IPS DF 4.7 (cell line): ENCODE measurements at regions not wholly inside any gene's neighbourhood (a gene's known extent, or its start where the extent isn't known, plus 50 kb on each side); places are given as distances from the start of the nearest gene placed in this dataset.

ENCODE experiments used
- DNase-seq: peaks from one replicate; pipeline ENCODE4 v3.0.0-alpha.2; 2013; ENCODE audit warnings: low spot score; ENCODE audit errors: extremely low read depth

DNA sequence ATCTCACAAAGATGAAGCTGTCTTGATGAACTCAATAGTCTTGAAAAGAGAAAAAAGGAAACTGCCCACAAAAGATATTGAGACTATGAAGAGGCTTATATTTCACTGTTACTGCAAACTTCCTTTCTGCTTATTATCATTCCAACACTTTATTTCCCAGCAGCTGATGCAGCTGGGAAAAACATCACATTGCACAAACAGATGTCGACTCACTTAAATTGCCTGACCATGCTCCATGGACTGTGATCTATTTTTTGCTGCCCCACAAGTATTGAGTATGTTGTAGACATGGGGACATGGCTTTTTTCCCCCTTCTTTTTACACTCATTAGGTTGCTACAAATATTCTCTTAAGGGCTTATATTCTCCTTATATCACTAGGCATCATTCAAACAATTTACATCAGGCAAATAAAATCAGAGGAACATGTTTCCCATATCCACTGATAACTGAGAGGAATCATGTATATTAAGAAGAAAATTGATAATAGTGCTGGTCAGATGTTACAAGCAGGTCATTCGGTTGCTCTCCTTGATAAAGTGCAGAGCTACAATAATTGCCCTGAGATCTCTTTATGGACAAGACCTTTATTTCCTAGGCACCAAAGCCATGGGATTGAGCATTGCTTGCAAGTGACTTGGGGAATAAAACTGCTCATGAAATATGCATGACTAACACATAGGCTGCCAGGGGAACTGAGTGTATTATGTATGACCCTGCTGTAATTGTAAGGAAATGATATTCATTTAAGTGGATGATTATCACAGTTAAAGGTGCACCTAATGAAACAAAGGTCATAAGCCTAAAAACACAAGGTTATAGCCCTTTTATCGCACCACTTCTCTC lies 509.9 kb downstream of the ZNF608 start:
- DNase-seq, result no peak

DNA sequence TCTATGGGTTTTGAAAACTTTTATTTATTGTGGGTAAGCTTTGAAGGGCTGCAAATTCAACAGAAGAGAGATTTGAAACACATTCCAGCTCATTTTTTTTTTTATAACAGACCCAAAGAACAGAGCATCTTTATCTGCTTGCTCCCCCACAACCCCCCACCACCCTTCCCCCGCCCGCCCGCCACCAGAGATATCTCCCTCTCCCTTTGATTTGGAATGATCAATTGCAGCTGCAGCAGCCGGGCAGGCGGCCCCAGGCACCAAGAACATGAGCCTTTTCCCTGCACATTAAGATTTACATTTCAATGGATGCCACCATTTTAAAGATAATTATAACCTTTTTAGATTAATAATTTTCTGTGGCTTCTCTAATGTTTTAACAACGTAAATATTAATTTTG lies 510.9 kb downstream of the ZNF608 start:
- no peak for DNase-seq

DNA sequence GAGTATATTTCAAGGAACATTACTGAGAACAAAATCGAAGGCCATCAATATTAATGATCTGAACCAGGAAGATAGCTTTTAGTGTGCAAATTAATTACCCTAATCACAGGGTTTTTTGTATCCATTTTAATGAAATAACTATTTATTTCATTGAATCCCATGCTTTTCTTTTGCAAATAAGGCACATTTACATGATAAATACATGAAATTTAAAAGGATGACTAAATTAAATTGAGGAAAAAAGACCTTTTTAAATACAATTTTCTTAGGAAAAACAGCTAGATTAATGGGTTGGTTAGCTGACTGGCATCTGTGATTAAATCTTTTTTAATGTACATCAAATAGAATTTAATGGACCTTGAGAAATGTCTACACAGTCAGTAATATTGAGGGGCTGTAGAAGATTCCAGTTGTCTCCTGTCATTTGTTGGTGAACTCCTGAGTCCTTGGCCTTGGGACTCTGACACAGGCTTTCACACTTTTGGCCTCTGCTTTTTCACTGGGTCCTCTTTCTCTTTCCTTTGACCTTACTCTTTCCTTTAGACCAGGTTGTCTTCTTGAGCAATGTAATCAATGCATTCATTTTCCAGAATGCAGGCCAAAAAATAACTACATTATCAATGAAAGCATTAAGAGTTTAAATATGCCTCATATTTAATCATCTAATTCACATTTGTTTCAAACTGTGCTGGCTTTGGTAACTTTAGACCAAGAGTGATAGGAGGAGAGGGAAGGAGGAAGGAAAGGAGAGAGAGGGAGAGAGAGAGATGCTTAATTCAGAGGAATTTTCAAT lies 511.5 kb downstream of the ZNF608 start:
- no peak for DNase-seq

DNA sequence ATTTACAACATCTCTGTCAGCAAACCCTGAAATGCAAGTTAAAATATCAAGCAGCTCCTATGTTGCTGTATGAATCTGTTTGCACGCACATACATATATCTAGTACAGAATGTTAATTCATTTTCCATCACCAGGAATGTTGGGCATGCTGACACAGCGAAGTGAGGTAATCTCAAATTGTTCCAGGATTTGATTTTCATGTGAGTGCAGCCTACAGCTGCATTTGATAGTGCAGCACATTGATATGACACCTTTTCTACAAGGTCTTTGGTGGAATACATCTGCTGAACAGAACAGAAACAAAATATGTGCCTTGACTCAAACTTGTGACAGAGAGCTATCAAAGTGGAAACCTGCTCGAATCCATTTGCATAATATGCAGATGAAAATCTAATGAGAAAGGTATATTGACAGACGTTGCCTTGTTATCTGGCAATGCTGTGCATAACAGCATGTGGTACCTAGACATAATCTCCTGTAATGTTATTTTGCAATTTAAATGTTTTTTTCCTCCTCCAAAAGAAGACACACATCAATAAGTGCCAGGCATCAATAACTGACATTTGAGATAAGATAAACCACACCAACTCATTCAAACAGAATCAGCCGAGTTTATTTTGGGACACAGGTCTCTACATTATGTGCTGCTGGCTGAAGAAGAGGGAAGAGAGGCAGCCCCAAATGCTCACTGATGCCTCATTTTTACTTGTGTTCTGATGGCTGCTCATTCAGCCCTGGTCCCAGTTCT lies 512.2 kb downstream of the ZNF608 start:
- DNase-seq, result no peak

DNA sequence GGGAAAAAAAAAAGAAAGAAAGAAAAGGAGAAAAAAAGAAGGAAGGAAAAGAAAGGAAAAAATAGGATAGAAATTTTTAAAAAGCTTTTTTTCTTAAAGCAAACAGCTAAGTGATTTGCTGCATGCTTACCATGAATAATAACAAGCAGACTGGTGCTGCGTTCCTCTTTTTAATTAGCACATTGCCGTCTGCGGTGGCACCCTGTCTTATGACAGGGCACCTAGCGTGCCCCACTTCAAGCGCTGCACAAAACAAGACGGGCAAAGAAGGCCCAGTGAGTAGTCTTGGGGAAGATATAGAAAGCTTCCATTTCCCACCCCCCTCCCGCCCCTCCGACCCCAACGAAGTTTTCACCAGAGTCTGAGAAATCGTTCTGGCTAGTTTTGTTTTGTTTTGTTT lies 513.9 kb downstream of the ZNF608 start:
- DNase-seq, result no peak

DNA sequence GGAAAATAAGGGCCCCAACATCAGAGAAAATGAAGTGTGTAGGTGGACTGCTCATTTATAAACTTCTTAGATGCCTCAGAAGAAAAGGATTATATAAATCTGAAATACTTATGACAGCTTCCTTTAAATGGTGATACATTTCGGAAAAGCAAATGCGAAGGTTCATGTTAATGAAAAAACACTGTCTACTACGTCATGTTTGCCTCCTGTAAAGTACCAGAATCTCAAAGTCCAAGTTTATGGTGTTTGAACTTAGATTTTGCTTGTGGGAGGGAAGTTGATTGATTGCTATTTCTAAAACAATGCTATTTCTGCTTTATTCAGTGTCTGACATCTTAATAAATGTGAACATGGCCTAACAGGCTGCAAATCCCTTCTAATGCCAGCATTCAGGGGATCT lies 514.6 kb downstream of the ZNF608 start:
- DNase-seq, result no peak

DNA sequence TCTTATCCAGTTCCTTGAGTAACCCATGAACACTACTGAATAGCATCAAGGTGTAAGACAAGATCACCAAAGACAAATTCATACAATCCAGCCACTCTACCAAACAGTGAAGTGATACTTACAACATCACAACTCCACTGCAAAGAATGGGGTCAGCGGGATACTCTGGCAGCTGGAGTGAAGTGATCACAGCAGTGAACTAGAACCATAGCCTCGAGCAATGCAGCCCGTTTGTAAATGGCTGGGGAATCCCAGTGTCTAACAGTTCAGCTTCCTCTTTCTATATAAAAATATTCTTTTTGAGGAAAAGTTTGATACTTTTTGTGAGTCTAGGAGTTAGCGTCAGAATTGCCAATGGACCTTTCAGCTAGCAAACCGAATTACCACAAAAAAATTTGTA lies 515.2 kb downstream of the ZNF608 start:
- no peak for DNase-seq

DNA sequence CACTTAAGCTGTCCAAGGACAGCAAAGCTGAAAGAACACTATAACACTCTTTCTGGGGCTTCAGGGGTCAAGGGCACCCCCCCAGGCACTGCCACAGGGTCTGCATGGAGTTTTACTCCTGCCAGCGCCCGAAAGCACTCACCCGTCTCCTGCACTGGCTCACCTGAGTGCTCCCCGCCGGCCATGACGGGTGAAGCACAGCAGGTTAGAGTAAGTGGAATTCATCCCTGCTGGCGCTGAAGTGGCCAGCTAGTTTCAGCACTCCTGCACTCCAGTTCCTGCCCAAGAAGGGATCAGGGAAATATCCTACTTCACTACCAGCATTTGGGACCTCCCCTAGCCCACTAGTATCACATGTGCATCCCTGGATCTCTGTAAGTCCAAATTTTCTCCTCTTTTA lies 516.0 kb downstream of the ZNF608 start:
- no peak for DNase-seq

DNA sequence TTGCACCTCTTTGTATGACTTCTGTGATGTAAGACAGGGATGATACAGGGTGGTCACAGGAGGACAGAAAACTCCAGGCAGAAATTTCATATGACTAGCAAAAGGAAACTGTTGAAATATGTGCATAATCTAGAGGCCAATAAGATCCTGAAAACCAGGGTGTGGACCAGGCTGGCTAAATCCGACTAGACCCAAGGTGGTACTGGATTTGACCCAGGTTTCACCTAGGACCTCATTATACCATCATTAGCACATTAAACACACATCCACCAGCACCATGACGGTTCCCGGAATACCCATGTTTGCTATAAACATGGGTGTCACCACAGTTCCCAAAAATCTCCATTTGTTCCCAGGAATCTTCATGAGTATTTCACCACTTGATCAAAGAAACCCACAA lies 517.1 kb downstream of the ZNF608 start:
- no peak for DNase-seq

DNA sequence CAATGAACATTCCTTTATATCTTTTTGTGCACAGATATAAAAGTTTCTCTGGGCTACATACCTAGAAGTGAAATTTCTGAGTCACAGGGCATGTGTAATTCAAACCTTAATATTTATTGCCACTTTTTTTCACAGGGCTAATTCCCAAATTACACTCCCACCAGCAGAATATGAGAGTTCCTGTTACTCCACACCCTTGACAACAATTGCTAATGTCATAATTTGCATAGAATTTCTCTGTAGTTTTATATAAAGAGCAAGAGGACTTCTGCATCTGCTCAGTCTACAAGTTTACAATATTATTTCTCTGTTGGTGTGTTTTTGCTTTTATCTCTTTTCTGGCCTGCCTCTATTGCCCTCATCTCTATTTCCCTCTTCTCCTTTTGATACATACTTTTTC lies 518.5 kb downstream of the ZNF608 start:
- no peak for DNase-seq

DNA sequence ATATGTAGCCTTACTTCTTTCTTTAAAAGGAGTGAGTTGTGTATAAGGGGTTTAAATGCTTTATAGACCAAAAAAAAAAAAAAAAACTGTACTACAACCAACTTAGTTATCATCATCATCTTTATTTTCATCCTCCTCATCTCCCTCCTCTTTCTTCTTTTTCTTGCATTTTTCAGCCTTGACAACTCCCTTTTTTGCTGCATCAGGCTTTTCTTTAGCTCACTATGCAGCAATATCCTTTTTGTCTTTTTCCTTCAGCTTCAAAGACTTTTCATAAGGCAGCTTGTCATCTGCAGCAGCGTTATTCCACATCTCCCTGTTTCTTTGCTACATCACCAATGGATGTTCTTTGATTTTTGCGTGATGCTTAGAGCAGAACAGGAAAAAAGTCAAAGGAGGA lies 526.0 kb downstream of the ZNF608 start:
- DNase-seq, result no peak

DNA sequence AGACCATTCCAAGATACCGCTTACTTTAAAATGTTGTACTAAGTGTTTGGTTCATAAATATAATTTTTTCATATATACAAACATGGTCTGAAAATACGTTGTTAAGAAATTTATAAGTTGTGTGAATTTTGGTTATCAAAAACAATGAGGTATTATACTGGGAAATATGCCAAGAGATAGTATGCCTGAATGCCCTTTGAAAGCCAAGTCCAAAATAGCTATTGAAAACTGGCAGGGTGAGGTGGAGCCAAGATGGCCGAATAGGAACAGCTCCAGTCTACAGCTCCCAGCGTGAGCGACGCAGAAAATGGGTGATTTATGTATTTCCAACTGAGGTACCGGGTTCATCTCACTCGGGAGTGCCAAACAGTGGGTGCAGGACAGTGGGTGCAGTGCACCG lies 533.5 kb downstream of the ZNF608 start:
- DNase-seq, result no peak

DNA sequence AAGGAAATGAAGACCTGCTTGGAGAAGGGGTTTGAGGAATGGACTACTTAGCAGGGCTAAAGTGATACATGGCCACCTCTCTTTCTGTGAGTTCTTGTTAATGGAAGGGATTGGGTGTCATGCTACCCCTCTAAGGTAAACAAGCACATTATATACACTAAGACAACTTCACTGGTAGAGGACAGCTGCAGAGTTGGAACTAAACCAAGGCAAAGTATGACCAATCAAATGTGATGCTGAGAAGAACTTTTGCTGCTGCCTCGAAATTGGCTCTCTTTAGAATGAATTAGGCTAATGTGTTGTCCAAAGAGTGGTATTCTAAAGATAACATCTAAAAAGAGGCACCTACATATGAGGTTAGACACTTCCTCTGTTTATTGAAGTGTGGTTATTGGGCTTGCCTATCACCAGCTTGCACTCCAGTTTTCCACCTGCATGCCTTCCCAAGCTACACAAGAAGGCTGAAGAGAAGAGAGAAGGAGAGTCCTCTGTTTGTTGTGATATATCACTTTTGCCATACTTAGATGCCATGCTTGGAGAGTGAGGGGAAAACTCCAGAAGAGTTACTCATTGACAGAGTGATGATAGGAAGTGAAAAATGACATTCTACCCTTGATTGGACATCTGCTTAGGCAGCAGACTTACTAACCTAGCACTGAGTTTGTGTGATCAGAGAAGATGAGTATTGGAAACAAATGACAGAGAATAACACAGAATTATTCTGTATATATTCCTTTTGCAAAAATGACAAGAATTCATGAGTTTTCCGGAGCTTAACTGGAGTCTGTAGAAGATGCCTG lies 536.1 kb downstream of the ZNF608 start:
- no peak for DNase-seq

DNA sequence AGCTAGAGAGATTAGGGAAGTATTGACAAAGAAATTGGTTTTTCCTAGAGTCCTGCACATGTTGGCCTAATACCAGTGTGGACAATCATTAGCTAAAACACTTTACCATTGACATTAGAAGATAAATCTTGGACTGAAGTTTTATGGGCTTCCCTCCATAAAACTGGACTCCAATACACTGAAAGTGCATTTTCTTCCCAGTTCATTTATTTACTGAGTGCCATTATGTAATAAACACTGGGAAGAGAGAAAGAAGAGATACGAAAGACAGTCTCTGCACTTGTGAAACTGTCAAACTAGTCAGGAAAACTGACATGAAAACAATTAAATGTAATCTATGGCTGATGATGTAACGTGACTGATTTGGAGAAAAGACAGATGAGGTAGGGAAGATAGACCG lies 539.3 kb downstream of the ZNF608 start:
- no peak for DNase-seq

DNA sequence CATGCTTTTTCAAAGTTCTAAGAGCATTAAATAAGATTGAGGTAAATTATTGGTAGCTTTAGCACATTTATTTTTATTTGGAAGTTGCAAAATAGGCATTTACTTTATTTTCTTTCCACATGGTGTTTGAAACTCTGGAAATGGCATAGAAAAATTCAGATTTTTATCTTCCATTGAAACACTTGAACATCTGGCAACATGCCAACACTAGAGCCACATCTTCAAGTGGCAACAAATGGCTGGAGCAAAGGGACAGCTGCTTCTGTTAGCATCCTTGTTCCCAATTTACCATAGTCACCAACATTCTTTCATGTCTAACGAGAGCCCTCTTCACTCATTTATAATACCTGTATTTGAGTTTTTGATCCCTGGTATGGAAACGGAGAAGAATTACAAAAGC lies 539.9 kb downstream of the ZNF608 start:
- DNase-seq, result no peak

DNA sequence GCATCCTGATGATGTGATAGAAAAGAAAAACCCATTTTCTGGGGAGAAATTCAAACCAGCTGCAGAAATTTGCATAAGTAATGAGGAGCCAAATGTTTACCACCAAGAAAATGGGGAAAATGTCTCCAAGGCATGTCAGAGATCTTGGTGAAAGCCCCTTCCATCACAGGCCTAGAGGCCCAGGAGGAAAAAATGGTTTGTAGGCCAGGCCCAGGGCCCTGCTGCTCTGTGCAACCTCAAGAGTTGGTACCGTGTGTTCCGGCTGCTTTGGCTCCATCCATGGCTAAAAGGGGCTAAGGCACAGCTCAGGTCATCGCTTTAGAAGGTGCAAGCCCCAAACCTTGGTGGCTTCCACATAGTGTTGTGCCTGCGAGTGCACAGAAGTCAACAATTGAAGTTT lies 543.1 kb downstream of the ZNF608 start:
- no peak for DNase-seq

DNA sequence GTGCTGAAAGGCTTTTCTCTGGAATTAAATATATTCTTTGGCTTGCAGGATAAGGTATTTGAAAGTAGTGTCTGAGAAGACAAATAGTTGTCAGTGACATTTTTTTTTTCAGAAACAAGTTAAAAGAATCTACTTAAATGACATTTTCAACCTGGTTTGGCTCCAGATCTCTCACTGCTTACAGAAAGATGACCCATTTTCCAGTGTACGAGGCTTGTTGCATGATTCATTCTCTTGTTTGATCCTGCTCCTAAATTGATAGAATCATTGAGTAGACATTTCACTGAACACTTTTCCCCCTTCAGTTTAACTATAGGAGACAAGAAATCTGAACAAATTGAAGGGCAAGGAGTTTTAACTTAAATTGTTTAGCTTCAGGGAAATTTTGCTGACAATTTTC lies 546.1 kb downstream of the ZNF608 start:
- no peak for DNase-seq

DNA sequence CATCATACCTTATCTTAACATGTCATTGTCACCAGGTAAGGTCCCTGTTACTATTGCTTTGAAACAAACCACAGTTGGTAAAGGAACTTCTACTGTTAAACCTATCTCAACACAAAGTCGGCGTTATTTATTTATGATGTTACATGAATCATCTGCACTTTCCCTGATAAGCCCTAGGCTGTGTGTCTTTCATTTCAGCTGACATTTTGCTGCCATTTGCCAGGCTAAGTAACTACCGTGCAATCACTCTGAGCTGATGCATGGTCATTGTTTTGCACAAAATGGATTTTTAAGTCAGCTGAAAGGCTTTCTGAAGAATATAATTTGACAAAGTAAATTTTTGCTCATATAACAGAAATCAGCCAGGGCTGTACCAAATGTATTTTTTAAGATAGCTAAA lies 546.5 kb downstream of the ZNF608 start:
- no peak for DNase-seq

DNA sequence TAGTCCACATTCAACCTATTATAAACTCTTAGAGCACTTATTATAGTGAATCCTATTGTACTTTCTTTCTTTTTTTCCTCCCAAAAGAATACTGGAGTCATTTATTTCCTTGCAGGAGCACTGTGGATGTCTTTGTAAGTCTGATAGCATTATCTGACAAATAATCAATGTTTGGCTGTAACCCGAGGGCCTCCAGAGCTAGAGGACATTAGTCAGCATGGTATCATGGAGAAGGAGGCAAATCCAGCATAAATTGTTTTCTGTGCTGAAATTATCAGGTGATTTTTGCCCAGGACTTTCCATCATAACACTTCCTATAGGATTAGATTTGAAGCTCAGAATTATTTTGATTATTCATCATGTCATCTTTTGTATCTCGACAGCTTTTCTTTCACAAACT lies 551.0 kb downstream of the ZNF608 start:
- DNase-seq, result no peak

DNA sequence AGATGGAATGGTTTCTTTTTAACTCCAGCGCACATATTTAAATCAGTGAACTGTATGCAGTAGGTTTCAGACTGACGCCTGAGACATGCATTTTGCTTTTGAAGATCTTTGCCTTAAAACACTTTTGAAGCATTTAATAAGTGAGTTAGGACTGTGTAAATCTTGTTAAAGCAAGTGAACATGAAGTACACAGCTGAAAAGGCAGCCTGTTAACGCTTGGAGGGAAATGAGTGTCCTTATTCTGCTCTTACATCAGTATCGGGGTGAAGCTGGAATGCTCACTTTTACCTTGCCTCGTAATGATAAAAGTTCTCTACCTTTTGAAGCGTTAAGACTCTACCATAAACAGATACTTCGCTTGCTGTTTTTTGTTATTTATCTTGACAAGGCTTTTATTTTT lies 552.2 kb downstream of the ZNF608 start:
- DNase-seq, result no peak

DNA sequence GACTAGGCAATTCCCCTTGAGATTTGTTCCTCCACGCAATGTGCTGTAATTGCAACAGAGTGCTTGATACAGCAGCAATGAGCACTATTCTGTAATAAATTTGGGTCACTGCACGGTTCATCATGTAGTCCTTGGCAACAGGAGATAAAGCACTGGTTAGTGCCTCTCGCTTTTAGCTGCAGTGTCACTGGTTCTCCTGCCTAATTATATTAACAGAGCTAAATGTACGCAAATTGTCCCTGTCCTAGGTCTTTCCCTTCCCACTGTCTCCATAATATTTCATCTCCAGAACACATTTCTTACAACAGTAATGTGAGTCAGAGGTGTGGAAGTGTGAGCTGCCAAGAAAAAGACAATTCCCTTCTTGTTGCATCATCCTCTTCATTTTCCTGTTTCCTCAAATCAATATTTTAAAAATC lies 553.1 kb downstream of the ZNF608 start:
- DNase-seq, result no peak
